MM.1S (cell line): ENCODE measurements at regions not wholly inside any gene's neighbourhood (a gene's known extent, or its start where the extent isn't known, plus 50 kb on each side); places are given as distances from the start of the nearest gene placed in this dataset.
"Not testable (repeated sequence)": the region's sequence is repeated elsewhere in the genome, so short reads cannot be mapped to it uniquely, and the experiment has no call there.

Source experiments
- DNase-seq: peaks from one replicate; pipeline ENCODE4 v3.0.0-alpha.2; 2015
- H2AFZ ChIP-seq: fragments of 300-600 bp; sonication (generic); 2 replicates; pipeline ENCODE4 v1.6.0; 2016; ENCODE audit warnings: antibody characterized with exemption, low read length
- H3F3A ChIP-seq: fragments of 300-600 bp; sonication (generic); 2 replicates; pipeline ENCODE4 v1.6.1; 2016; ENCODE audit warnings: mild to moderate bottlenecking, antibody characterized with exemption, low read length, moderate library complexity, mixed read lengths; ENCODE audit not compliant: insufficient read depth
- H3K27ac ChIP-seq: fragments of 300-600 bp; sonication (generic); 2 replicates; pipeline ENCODE4 v1.5.1; 2016; ENCODE audit warnings: mild to moderate bottlenecking, low read length
- H3K27me3 ChIP-seq: fragments of 300-600 bp; sonication (generic); replicated peaks from 2 replicates; pipeline ENCODE4 v1.6.0; 2016; ENCODE audit warnings: low read length; ENCODE audit not compliant: insufficient read depth
- H3K36me3 ChIP-seq: fragments of 300-600 bp; sonication (generic); replicated peaks from 2 replicates; pipeline ENCODE4 v1.6.1; 2016; ENCODE audit warnings: mild to moderate bottlenecking, low read length, mixed read lengths; ENCODE audit not compliant: insufficient read depth
- H3K4me1 ChIP-seq: fragments of 300-600 bp; sonication (generic); 2 replicates; pipeline ENCODE4 v1.6.1; 2016; ENCODE audit warnings: low read length, mixed read lengths
- H3K4me2 ChIP-seq: fragments of 300-600 bp; sonication (generic); 2 replicates; pipeline ENCODE4 v1.6.0; 2016; ENCODE audit warnings: low read depth, low read length
- H3K4me3 ChIP-seq: fragments of 300-600 bp; sonication (generic); 2 replicates; pipeline ENCODE4 v1.5.1; 2016; ENCODE audit warnings: low read length, mixed read lengths
- H3K79me2 ChIP-seq: fragments of 300-600 bp; sonication (generic); 2 replicates; pipeline ENCODE4 v1.6.1; 2016; ENCODE audit warnings: mixed run types, low read length, mixed read lengths
- H3K9ac ChIP-seq: fragments of 300-600 bp; sonication (generic); 2 replicates; pipeline ENCODE4 v1.6.1; 2016; ENCODE audit warnings: low read length, mixed read lengths
- H3K9me2 ChIP-seq: fragments of 300-600 bp; sonication (generic); replicated peaks from 2 replicates; pipeline ENCODE4 v1.6.1; 2016; ENCODE audit warnings: mild to moderate bottlenecking, low read length, mixed read lengths; ENCODE audit not compliant: insufficient read depth
- H3K9me3 ChIP-seq: fragments of 300-600 bp; sonication (generic); replicated peaks from 2 replicates; pipeline ENCODE4 v1.6.1; 2016; ENCODE audit warnings: mild to moderate bottlenecking, low read length, mixed read lengths; ENCODE audit not compliant: insufficient read depth
- H4K20me1 ChIP-seq: fragments of 300-600 bp; sonication (generic); 2 replicates; pipeline ENCODE4 v1.6.1; 2016; ENCODE audit warnings: mild to moderate bottlenecking, low read length, moderate library complexity, mixed read lengths; ENCODE audit not compliant: insufficient read depth
- EZH2 ChIP-seq: fragments of 300-600 bp; sonication (generic); optimal IDR thresholded peaks from 2 replicates; pipeline ENCODE3; 2017; ENCODE audit warnings: low read depth, mild to moderate bottlenecking, antibody characterized with exemption, low read length, mixed read lengths
- EZH2phosphoT487 ChIP-seq: fragments of 300-600 bp; sonication (generic); IDR thresholded peaks from 2 replicates; pipeline ENCODE4 v1.6.1; 2018; ENCODE audit warnings: antibody characterized with exemption, low read length
- TF ChIP-seq, protein P1 (sequence below): fragments of 300-600 bp; sonication (generic); IDR thresholded peaks from 2 replicates; pipeline ENCODE4 v1.5.1; 2016; ENCODE audit warnings: antibody characterized with exemption, low read length, mixed read lengths

DNA sequence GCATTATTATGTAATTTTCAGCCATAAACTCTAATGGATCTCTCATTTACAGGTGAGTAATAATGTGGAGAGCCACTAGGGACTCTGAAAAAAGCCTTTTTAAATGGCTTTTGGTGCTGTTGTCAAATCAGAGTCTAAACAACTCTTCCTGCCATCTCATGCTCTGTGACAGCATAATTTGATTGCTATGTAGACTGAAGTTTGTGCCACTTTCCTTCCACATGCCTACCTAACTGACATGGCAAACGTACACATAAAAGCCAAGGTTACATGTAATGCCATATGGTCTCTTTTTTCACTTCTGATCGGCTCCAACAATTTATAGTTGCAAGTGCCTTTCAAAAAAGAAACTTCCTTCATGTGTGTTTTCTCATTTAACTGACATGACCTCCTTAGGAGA is 94.3 kb downstream of the SH2D1A start:
- TF ChIP-seq, protein P1, sequence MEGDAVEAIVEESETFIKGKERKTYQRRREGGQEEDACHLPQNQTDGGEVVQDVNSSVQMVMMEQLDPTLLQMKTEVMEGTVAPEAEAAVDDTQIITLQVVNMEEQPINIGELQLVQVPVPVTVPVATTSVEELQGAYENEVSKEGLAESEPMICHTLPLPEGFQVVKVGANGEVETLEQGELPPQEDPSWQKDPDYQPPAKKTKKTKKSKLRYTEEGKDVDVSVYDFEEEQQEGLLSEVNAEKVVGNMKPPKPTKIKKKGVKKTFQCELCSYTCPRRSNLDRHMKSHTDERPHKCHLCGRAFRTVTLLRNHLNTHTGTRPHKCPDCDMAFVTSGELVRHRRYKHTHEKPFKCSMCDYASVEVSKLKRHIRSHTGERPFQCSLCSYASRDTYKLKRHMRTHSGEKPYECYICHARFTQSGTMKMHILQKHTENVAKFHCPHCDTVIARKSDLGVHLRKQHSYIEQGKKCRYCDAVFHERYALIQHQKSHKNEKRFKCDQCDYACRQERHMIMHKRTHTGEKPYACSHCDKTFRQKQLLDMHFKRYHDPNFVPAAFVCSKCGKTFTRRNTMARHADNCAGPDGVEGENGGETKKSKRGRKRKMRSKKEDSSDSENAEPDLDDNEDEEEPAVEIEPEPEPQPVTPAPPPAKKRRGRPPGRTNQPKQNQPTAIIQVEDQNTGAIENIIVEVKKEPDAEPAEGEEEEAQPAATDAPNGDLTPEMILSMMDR, result no peak
- TF ChIP-seq EZH2phosphoT487 (no peak), EZH2 (no peak)
- no peak overlapping the region for H3K4me2 ChIP-seq

DNA sequence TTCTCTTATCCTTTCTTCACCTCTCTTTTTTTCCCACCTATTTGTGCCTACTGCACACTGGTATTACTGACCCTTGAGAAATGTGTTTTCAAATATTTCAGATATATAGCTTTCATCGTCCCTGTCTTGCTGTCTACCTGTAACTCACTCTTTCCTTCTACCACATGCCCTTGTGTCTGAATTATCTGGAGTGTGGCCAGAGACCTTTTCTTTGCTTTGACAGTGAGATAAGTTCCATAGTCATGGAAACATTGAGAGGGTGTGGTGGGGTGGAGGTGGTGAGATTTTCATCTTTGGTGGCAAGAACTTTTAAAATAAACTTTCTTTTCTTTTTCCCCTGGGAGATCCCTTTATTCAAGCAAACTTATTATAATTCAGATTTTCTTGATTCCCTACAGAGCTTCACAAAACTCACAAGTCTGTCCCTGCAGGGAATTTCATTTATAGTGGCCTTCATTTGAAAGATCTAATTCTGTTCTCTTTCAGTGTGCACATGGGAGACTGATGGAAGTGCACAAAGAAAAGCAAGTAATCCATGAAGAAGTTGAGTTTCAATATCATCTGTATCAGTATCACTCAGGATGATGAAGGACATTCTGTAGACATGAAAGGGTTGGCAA is 95.7 kb downstream of the SH2D1A start:
- Histone ChIP-seq H3K4me2 (no peak overlapping the region), H3K4me1 (no peaks in the 10 kb centered on the region), H3K27ac (no peak overlapping the region), H3K36me3 (no peaks in the 10 kb centered on the region), H3K9me3 (no peaks in the 10 kb centered on the region), H3F3A (no peaks in the 10 kb centered on the region), H2AFZ (no peak overlapping the region), H3K79me2 (no peaks in the 10 kb centered on the region), H3K9me2 (no peaks in the 10 kb centered on the region), H3K9ac (no peak overlapping the region), H3K27me3 (no peaks in the 10 kb centered on the region), H4K20me1 (no peaks in the 10 kb centered on the region), H3K4me3 (no peak overlapping the region)
- DNase-seq, result no peak
- no peak for TF ChIP-seq EZH2
- TF ChIP-seq, protein P1, result no peak
- TF ChIP-seq EZH2phosphoT487, result no peak

More for the DNA sequence above, 94.3 kb downstream of the SH2D1A start:
- no peaks in the 10 kb centered on the region for H3K9me3 ChIP-seq
- H3K27ac ChIP-seq, result no peak overlapping the region
- no peak overlapping the region for H2AFZ ChIP-seq
- H3K79me2 ChIP-seq, result no peaks in the 10 kb centered on the region
- H4K20me1 ChIP-seq, result no peaks in the 10 kb centered on the region
- no peaks in the 10 kb centered on the region for H3K9me2 ChIP-seq
- H3K9ac ChIP-seq, result no peak overlapping the region
- H3K4me3 ChIP-seq, result no peak overlapping the region
- H3K36me3 ChIP-seq, result no peaks in the 10 kb centered on the region
- H3K27me3 ChIP-seq, result no peaks in the 10 kb centered on the region
- H3F3A ChIP-seq, result no peaks in the 10 kb centered on the region
- no peak for DNase-seq
- H3K4me1 ChIP-seq, result no peaks in the 10 kb centered on the region

DNA sequence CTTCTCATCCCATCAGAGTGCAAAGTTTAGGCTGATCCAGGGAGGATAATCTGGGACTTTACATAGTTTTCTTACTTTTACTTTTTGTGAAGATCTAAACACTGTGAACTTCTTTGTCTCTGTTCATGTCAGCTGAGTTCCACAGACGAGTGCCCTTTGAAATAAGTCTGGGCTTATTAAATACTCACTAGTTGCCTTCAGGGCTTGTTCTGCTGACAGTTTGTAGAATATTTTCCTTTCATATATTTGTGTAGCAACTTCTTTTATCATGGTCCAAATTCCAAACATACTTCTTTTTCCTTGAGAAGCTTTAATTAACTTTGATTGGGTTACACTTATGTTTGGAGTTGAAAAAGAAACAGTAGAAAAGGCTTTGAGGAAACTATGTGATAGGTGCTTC is 109.6 kb downstream of the SH2D1A start:
- Histone ChIP-seq H2AFZ (no peak overlapping the region), H3K4me1 (no peaks in the 10 kb centered on the region), H3K9me3 (no peaks in the 10 kb centered on the region), H4K20me1 (no peaks in the 10 kb centered on the region), H3K27me3 (no peaks in the 10 kb centered on the region), H3K4me2 (no peak overlapping the region), H3K9ac (no peak overlapping the region), H3K79me2 (no peaks in the 10 kb centered on the region), H3K9me2 (no peaks in the 10 kb centered on the region), H3K36me3 (no peaks in the 10 kb centered on the region), H3K4me3 (no peak overlapping the region), H3K27ac (no peak overlapping the region), H3F3A (no peaks in the 10 kb centered on the region)
- no peak for TF ChIP-seq EZH2phosphoT487
- TF ChIP-seq, protein P1, result no peak
- TF ChIP-seq EZH2, result no peak
- no peak for DNase-seq

- not testable (repeated sequence) for H3K4me3 ChIP-seq, H3K36me3 ChIP-seq, H3K27ac ChIP-seq, H2AFZ ChIP-seq, H3K9me3 ChIP-seq, H3K79me2 ChIP-seq, H4K20me1 ChIP-seq, H3F3A ChIP-seq, H3K4me2 ChIP-seq, H3K9me2 ChIP-seq, H3K27me3 ChIP-seq, H3K9ac ChIP-seq, H3K4me1 ChIP-seq, DNase-seq
Measured at GRCh38 chrX:124459851-124460250, 113.5 kb downstream of the SH2D1A start.
